B cell (primary cell): ENCODE measurements at regions not wholly inside any gene's neighbourhood (a gene's known extent, or its start where the extent isn't known, plus 50 kb on each side); places are given as distances from the start of the nearest gene placed in this dataset.

ENCODE experiments used
- CTCF ChIP-seq: fragments of 200-600 bp; IDR thresholded peaks from one replicate; pipeline ENCODE4 v1.8.0; 2022; ENCODE audit warnings: antibody characterized with exemption, mild to moderate bottlenecking
- EZH2 ChIP-seq: IDR thresholded peaks from 2 replicates; pipeline ENCODE4 v1.6.1; 2012; ENCODE audit warnings: borderline replicate concordance, low read depth, mild to moderate bottlenecking, moderate library complexity, low read length; ENCODE audit not compliant: insufficient read depth, poor library complexity, severe bottlenecking

- TF ChIP-seq CTCF (no peak), EZH2 (no peak)
These were observed 215.1 kb upstream of the GPR26 start for GRCh38 chr10:123450956-123451605.
